Neural cell (in vitro differentiated cells): ENCODE measurements at regions not wholly inside any gene's neighbourhood (a gene's known extent, or its start where the extent isn't known, plus 50 kb on each side); places are given as distances from the start of the nearest gene placed in this dataset.

Source experiments
- H2AFZ ChIP-seq: fragments of 200-600, 300-800 bp; sonication (generic), shearing (Covaris generic); 2 replicates; pipeline ENCODE4 v1.6.0; 2014; ENCODE audit warnings: low read depth, mild to moderate bottlenecking, antibody characterized with exemption, low read length, moderate library complexity
- H3F3A ChIP-seq: fragments of 200-600 bp; shearing (Covaris generic); 2 replicates; pipeline ENCODE4 v1.6.1; 2016; ENCODE audit warnings: mild to moderate bottlenecking, moderate library complexity, mixed read lengths, antibody characterized with exemption, low read length; ENCODE audit not compliant: insufficient read depth, poor library complexity, severe bottlenecking
- H3K27ac ChIP-seq: fragments of 200-600, 300-800 bp; sonication (generic), shearing (Covaris generic); 2 replicates; pipeline ENCODE4 v1.5.1; 2014; ENCODE audit warnings: mild to moderate bottlenecking, low read length, moderate library complexity
- H3K27me3 ChIP-seq: fragments of 300-800, 200-600 bp; sonication (generic), shearing (Covaris generic); 2 replicates; pipeline ENCODE4 v1.6.0; 2014; ENCODE audit warnings: mild to moderate bottlenecking, low read depth, low read length, moderate library complexity; ENCODE audit not compliant: insufficient read depth
- H3K36me3 ChIP-seq: fragments of 300-800, 200-600 bp; sonication (generic), shearing (Covaris generic); 2 replicates; pipeline ENCODE4 v1.5.1; 2014; ENCODE audit warnings: mild to moderate bottlenecking, antibody characterized with exemption, low read length, moderate library complexity; ENCODE audit not compliant: insufficient read depth
- H3K4me2 ChIP-seq: fragments of 300-800, 200-600 bp; sonication (generic), shearing (Covaris generic); 2 replicates; pipeline ENCODE4 v1.6.0; 2014; ENCODE audit warnings: mild to moderate bottlenecking, low read length
- H3K4me3 ChIP-seq: fragments of 300-800, 200-600 bp; sonication (generic), shearing (Covaris generic); 2 replicates; pipeline ENCODE4 v1.5.1; 2014; ENCODE audit warnings: mild to moderate bottlenecking, low read length, moderate library complexity
- H3K79me2 ChIP-seq: fragments of 200-600 bp; shearing (Covaris generic); replicated peaks from 2 replicates; pipeline ENCODE4 v1.6.0; 2014; ENCODE audit warnings: mild to moderate bottlenecking, low read length, moderate library complexity; ENCODE audit not compliant: insufficient read depth
- H3K9ac ChIP-seq: fragments of 300-800, 200-600 bp; sonication (generic), shearing (Covaris generic); 2 replicates; pipeline ENCODE4 v1.6.1; 2016; ENCODE audit warnings: mild to moderate bottlenecking, low read length, mixed read lengths
- H3K9me2 ChIP-seq: fragments of 200-600 bp; shearing (Covaris generic); 2 replicates; pipeline ENCODE4 v1.6.1; 2016; ENCODE audit warnings: mild to moderate bottlenecking, low read length, mixed read lengths; ENCODE audit not compliant: insufficient read depth
- H3K9me3 ChIP-seq: fragments of 200-600, 300-800 bp; sonication (generic), shearing (Covaris generic); 2 replicates; pipeline ENCODE4 v1.6.1; 2016; ENCODE audit warnings: mild to moderate bottlenecking, mixed run types, low read length, moderate library complexity, mixed read lengths
- H4K20me1 ChIP-seq: fragments of 200-600 bp; shearing (Covaris generic); 2 replicates; pipeline ENCODE4 v1.6.1; 2016; ENCODE audit warnings: mild to moderate bottlenecking, mixed run types; ENCODE audit not compliant: insufficient read depth
- EP300 ChIP-seq: fragments of 450-650 bp; conservative IDR thresholded peaks from 2 replicates; pipeline ENCODE4 v1.6.1; 2014; ENCODE audit warnings: antibody characterized with exemption, mild to moderate bottlenecking, moderate library complexity; ENCODE audit not compliant: poor library complexity, severe bottlenecking
- EZH2 ChIP-seq: fragments of 200-600, 300-800 bp; shearing (Covaris generic), sonication (generic); IDR thresholded peaks from 2 replicates; pipeline ENCODE4 v1.6.1; 2014; ENCODE audit warnings: antibody characterized with exemption, low read length, borderline replicate concordance, mild to moderate bottlenecking; ENCODE audit not compliant: insufficient read depth, poor library complexity, severe bottlenecking
- MXI1 ChIP-seq: fragments of 450-650 bp; conservative IDR thresholded peaks from 2 replicates; pipeline ENCODE4 v1.6.1; 2014; ENCODE audit warnings: antibody characterized with exemption, mild to moderate bottlenecking; ENCODE audit not compliant: poor library complexity, severe bottlenecking
- POLR2AphosphoS5 ChIP-seq: IDR thresholded peaks from 2 replicates; pipeline ENCODE4 v1.6.1; 2012
- RAD21 ChIP-seq: fragments of 450-650 bp; conservative IDR thresholded peaks from 2 replicates; pipeline ENCODE4 v1.6.1; 2014; ENCODE audit warnings: antibody characterized with exemption, mild to moderate bottlenecking, moderate library complexity
- SMC3 ChIP-seq: fragments of 450-650 bp; conservative IDR thresholded peaks from 2 replicates; pipeline ENCODE4 v1.6.1; 2014; ENCODE audit warnings: antibody characterized with exemption, mild to moderate bottlenecking, moderate library complexity; ENCODE audit not compliant: poor library complexity
- TAF1 ChIP-seq: IDR thresholded peaks from 2 replicates; pipeline ENCODE4 v1.6.1; 2012; ENCODE audit warnings: low read depth
- TF ChIP-seq, protein P1 (sequence below): IDR thresholded peaks from 2 replicates; pipeline ENCODE4 v1.6.1; 2012; ENCODE audit warnings: borderline replicate concordance
- TF ChIP-seq, protein P2 (sequence below): fragments of 450-650 bp; IDR thresholded peaks from 2 replicates; pipeline ENCODE4 v1.5.1; 2014; ENCODE audit warnings: antibody characterized with exemption, mild to moderate bottlenecking, moderate library complexity; ENCODE audit not compliant: poor library complexity, severe bottlenecking

DNA sequence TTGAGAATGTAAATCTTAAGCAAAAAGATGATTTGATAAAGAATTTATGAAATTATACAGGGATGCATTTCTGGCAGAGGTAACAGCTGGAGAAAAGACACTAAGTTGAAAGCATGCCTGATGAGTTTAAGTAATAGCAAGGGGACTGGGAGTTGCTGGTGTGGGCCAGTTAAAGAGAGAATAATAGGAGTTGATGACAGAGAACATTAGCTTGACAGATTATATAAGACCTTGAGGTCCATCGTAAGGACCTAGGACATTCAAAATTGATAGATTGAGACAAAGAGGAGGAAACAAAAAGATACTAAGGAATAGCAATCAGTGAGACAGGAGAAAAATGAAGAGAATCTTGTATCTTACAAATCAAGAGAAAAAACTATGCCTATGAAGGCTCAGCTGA is 84.7 kb upstream of the TMPRSS15 start:
- Histone ChIP-seq H3K4me3 (no peak overlapping the region), H4K20me1 (no peaks in the 10 kb centered on the region), H3K4me2 (no peak overlapping the region), H3K36me3 (no peaks in the 10 kb centered on the region), H3K9me3 (no peaks in the 10 kb centered on the region), H3K27me3 (no peaks in the 10 kb centered on the region), H3K9me2 (no peaks in the 10 kb centered on the region), H3F3A (no peaks in the 10 kb centered on the region), H3K9ac (no peak overlapping the region), H3K27ac (no peak overlapping the region), H3K79me2 (no peaks in the 10 kb centered on the region), H2AFZ (no peak overlapping the region)
- TF ChIP-seq TAF1, result no peak
- no peak for TF ChIP-seq EZH2
- no peak for TF ChIP-seq POLR2AphosphoS5
- TF ChIP-seq MXI1, result no peak
- TF ChIP-seq, protein P1, sequence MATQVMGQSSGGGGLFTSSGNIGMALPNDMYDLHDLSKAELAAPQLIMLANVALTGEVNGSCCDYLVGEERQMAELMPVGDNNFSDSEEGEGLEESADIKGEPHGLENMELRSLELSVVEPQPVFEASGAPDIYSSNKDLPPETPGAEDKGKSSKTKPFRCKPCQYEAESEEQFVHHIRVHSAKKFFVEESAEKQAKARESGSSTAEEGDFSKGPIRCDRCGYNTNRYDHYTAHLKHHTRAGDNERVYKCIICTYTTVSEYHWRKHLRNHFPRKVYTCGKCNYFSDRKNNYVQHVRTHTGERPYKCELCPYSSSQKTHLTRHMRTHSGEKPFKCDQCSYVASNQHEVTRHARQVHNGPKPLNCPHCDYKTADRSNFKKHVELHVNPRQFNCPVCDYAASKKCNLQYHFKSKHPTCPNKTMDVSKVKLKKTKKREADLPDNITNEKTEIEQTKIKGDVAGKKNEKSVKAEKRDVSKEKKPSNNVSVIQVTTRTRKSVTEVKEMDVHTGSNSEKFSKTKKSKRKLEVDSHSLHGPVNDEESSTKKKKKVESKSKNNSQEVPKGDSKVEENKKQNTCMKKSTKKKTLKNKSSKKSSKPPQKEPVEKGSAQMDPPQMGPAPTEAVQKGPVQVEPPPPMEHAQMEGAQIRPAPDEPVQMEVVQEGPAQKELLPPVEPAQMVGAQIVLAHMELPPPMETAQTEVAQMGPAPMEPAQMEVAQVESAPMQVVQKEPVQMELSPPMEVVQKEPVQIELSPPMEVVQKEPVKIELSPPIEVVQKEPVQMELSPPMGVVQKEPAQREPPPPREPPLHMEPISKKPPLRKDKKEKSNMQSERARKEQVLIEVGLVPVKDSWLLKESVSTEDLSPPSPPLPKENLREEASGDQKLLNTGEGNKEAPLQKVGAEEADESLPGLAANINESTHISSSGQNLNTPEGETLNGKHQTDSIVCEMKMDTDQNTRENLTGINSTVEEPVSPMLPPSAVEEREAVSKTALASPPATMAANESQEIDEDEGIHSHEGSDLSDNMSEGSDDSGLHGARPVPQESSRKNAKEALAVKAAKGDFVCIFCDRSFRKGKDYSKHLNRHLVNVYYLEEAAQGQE, result no peak
- TF ChIP-seq SMC3, result no peak
- no peak for TF ChIP-seq RAD21
- TF ChIP-seq, protein P2, sequence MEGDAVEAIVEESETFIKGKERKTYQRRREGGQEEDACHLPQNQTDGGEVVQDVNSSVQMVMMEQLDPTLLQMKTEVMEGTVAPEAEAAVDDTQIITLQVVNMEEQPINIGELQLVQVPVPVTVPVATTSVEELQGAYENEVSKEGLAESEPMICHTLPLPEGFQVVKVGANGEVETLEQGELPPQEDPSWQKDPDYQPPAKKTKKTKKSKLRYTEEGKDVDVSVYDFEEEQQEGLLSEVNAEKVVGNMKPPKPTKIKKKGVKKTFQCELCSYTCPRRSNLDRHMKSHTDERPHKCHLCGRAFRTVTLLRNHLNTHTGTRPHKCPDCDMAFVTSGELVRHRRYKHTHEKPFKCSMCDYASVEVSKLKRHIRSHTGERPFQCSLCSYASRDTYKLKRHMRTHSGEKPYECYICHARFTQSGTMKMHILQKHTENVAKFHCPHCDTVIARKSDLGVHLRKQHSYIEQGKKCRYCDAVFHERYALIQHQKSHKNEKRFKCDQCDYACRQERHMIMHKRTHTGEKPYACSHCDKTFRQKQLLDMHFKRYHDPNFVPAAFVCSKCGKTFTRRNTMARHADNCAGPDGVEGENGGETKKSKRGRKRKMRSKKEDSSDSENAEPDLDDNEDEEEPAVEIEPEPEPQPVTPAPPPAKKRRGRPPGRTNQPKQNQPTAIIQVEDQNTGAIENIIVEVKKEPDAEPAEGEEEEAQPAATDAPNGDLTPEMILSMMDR, result no peak
- no peak for TF ChIP-seq EP300

DNA sequence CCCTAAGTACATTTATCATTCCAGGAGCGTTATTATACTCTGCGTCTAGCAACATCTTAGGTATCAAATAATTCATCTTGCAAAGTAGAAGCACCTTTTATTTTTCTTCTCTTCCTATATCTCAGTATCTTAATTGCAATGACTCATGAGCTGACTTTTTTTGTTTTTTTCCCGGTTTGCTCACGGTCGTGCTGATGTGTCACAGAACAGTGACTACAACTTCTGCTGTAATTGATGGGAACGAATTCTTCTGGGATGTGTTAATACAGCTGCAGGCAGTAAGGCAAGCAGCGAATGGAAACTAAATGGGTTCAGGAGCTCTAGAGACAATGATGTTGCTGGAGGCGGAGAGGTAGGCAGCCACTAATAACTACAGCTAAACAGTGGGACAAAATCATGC is 89.8 kb upstream of the TMPRSS15 start:
- Histone ChIP-seq H3K27ac (peak overlapping the region; percentile 47), H3F3A (no peaks in the 10 kb centered on the region), H3K9me2 (no peaks in the 10 kb centered on the region), H3K36me3 (no peaks in the 10 kb centered on the region), H3K9me3 (no peaks in the 10 kb centered on the region), H3K9ac (no peak overlapping the region), H3K4me2 (no peak overlapping the region), H3K79me2 (no peaks in the 10 kb centered on the region), H2AFZ (no peak overlapping the region), H3K4me3 (no peak overlapping the region), H3K27me3 (no peaks in the 10 kb centered on the region), H4K20me1 (no peaks in the 10 kb centered on the region)
- TF ChIP-seq EP300 (no peak), TAF1 (no peak), MXI1 (no peak), RAD21 (no peak), SMC3 (no peak)

DNA sequence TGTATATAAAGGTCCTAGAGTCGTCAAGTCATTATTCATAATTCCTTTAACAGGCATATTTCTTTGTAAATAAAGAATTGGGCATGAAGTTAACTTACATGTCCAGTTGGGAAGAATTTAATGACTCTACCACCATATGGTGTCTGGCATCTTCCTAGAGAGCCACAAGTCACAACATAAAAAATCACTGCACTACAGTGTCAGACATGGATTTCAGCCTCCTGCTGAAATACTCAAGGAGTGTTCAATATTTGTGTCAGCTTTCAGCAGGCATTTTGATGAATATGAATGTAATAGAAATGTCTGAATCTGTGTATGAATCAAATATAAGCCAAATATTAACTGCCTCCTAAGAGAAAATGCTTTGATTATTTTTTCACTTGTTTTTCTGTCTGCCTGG is 91.9 kb upstream of the TMPRSS15 start:
- no peak overlapping the region for H3K27ac ChIP-seq
- H3K9me2 ChIP-seq, result no peaks in the 10 kb centered on the region
- H3K9me3 ChIP-seq, result no peaks in the 10 kb centered on the region
- H3K27me3 ChIP-seq, result no peaks in the 10 kb centered on the region
- TF ChIP-seq MXI1 (no peak), EZH2 (no peak), RAD21 (no peak), POLR2AphosphoS5 (peak; percentile 56), SMC3 (no peak), TAF1 (no peak), EP300 (peak; percentile 76)
- TF ChIP-seq, protein P2, result no peak
- TF ChIP-seq, protein P1, result no peak
- H3K79me2 ChIP-seq, result no peaks in the 10 kb centered on the region
- no peak overlapping the region for H3K4me3 ChIP-seq
- H3K36me3 ChIP-seq, result no peaks in the 10 kb centered on the region
- H4K20me1 ChIP-seq, result no peaks in the 10 kb centered on the region
- no peak overlapping the region for H2AFZ ChIP-seq
- H3K4me2 ChIP-seq, result no peak overlapping the region
- H3K9ac ChIP-seq, result no peak overlapping the region
- no peaks in the 10 kb centered on the region for H3F3A ChIP-seq
